GM19467 (cell line): ENCODE measurements at regions not wholly inside any gene's neighbourhood (a gene's known extent, or its start where the extent isn't known, plus 50 kb on each side); places are given as distances from the start of the nearest gene placed in this dataset.
A peak's percentile ranks its signal among the peaks of the same experiment; 100 is the strongest.

Experiments used
- ATAC-seq: cut with Tn5 transposase; IDR thresholded peaks from one replicate; pipeline ENCODE4 v1.9.1; 2021; ENCODE audit warnings: mild to moderate bottlenecking, moderate library complexity; ENCODE audit not compliant: unreplicated experiment

- ATAC-seq = no peak
Observed at GRCh38 chr3:159904455-159904854, 84.2 kb upstream of the IL12A start.

- no peak for ATAC-seq
Observed at GRCh38 chr3:159904911-159905310, 83.7 kb upstream of the IL12A start.

- no peak for ATAC-seq
Observed at GRCh38 chr3:159907828-159908227, 80.8 kb upstream of the IL12A start.

- ATAC-seq = peak; percentile 76
Observed at GRCh38 chr3:159910991-159911663, 77.5 kb upstream of the IL12A start.

GRCh38 chr3:159911664-159912037, 77.0 kb upstream of the IL12A start:
- ATAC-seq = no peak

- ATAC-seq = no peak
Observed at GRCh38 chr3:159913712-159914414, 74.8 kb upstream of the IL12A start.

GRCh38 chr3:159914426-159914825, 74.2 kb upstream of the IL12A start:
- no peak for ATAC-seq

GRCh38 chr3:159916052-159916451, 72.6 kb upstream of the IL12A start:
- no peak for ATAC-seq

- ATAC-seq = no peak
Observed at GRCh38 chr3:159917141-159917540, 71.5 kb upstream of the IL12A start.

GRCh38 chr3:159919873-159920272, 68.8 kb upstream of the IL12A start:
- peak; percentile 61 for ATAC-seq

GRCh38 chr3:159922193-159922840, 66.3 kb upstream of the IL12A start:
- no peak for ATAC-seq

- ATAC-seq = peak; percentile 95
Observed at GRCh38 chr3:159922861-159923312, 65.7 kb upstream of the IL12A start.

GRCh38 chr3:159923336-159923735, 65.3 kb upstream of the IL12A start:
- no peak for ATAC-seq

GRCh38 chr3:159923956-159924355, 64.7 kb upstream of the IL12A start:
- ATAC-seq = no peak

- no peak for ATAC-seq
Observed at GRCh38 chr3:159924411-159924810, 64.2 kb upstream of the IL12A start.

- ATAC-seq = no peak
Observed at GRCh38 chr3:159925248-159925647, 63.4 kb upstream of the IL12A start.

GRCh38 chr3:159926573-159926972, 62.1 kb upstream of the IL12A start:
- no peak for ATAC-seq

- no peak for ATAC-seq
Observed at GRCh38 chr3:159928071-159928491, 60.6 kb upstream of the IL12A start.

- ATAC-seq = no peak
Observed at GRCh38 chr3:159928666-159929065, 60.0 kb upstream of the IL12A start.

- ATAC-seq = peak; percentile 68
Observed at GRCh38 chr3:159929171-159930141, 59.2 kb upstream of the IL12A start.

GRCh38 chr3:159934216-159934615, 54.4 kb upstream of the IL12A start:
- ATAC-seq = no peak
